Chondrocyte (in vitro differentiated cells): ENCODE measurements at regions not wholly inside any gene's neighbourhood (a gene's known extent, or its start where the extent isn't known, plus 50 kb on each side); places are given as distances from the start of the nearest gene placed in this dataset.

ENCODE experiments used
- DNase-seq: peaks from one replicate; pipeline ENCODE4 v3.0.0; 2021; ENCODE audit warnings: mixed read lengths, low spot score
- H3K27ac Mint-ChIP-seq: one replicate; pipeline ENCODE4 v1.8.0; 2021; ENCODE audit warnings: mild to moderate bottlenecking, moderate library complexity, mixed read lengths; ENCODE audit not compliant: unreplicated experiment
- H3K27me3 Mint-ChIP-seq: 2 replicates; pipeline ENCODE4 v1.8.0; 2021; ENCODE audit warnings: low read depth, mixed read lengths
- H3K36me3 Mint-ChIP-seq: 2 replicates; pipeline ENCODE4 v1.8.0; 2021; ENCODE audit warnings: low read depth, mixed read lengths
- H3K4me1 Mint-ChIP-seq: 2 replicates; pipeline ENCODE4 v1.8.0; 2021; ENCODE audit warnings: low read depth, mild to moderate bottlenecking, mixed read lengths
- H3K4me3 Mint-ChIP-seq: one replicate; pipeline ENCODE4 v1.8.0; 2021; ENCODE audit warnings: mild to moderate bottlenecking, moderate library complexity, mixed read lengths; ENCODE audit not compliant: unreplicated experiment
- H3K9me3 Mint-ChIP-seq: 2 replicates; pipeline ENCODE4 v1.8.0; 2021; ENCODE audit warnings: low read depth, mixed read lengths
- TF ChIP-seq, protein P1 (sequence below): fragments of 200-600 bp; sonication (generic); IDR thresholded peaks from 2 replicates; pipeline ENCODE4 v1.5.0; 2021; ENCODE audit warnings: antibody characterized with exemption, mild to moderate bottlenecking, moderate library complexity

DNA sequence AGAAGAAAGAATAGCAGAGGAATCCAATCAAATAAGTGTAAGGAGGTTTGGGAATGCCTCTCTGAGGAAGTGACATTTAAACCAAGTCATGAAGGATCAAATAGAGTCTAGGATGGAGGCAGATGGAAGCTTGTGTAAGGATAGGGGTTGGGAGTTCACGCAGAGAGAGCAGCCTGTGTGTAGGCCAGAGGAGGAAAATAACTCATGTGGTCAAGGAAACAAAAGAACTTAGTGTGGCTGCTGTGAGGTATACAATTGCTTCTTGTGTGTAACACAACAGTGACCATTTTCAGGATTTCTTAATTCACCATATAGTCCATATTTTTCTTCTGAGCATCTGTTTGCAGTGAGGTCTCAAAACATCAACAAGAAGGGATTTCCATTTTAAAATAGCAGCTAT is 77.6 kb upstream of the PACRGL start:
- Mint-ChIP-seq H3K4me3 (no peak overlapping the region), H3K27me3 (no peaks in the 10 kb centered on the region), H3K27ac (no peak overlapping the region), H3K4me1 (peaks cover 15% of the 10 kb centered on the region), H3K36me3 (peaks cover 3% of the 10 kb centered on the region), H3K9me3 (no peaks in the 10 kb centered on the region)
- TF ChIP-seq, protein P1, sequence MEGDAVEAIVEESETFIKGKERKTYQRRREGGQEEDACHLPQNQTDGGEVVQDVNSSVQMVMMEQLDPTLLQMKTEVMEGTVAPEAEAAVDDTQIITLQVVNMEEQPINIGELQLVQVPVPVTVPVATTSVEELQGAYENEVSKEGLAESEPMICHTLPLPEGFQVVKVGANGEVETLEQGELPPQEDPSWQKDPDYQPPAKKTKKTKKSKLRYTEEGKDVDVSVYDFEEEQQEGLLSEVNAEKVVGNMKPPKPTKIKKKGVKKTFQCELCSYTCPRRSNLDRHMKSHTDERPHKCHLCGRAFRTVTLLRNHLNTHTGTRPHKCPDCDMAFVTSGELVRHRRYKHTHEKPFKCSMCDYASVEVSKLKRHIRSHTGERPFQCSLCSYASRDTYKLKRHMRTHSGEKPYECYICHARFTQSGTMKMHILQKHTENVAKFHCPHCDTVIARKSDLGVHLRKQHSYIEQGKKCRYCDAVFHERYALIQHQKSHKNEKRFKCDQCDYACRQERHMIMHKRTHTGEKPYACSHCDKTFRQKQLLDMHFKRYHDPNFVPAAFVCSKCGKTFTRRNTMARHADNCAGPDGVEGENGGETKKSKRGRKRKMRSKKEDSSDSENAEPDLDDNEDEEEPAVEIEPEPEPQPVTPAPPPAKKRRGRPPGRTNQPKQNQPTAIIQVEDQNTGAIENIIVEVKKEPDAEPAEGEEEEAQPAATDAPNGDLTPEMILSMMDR: no peak
- DNase-seq: no peak

DNA sequence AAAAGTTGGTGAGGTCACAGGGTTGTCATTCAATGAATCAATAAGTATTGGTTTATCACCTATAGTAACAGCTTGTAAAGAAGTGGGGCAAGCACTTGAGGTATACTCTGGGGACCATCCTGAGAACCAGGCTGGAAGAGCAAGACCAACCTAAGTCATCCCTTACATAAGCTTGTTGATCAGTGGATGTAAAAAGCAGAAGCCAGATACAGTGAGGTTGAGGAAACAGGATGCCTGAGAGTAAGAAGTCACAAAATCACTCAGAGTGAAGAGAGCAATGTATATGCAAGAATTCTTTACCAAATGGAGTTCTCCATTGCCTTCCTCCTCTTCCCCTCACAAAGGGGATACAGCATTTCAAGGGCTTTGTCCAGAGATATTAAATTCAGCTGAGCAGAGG is 76.3 kb upstream of the PACRGL start:
- Mint-ChIP-seq H3K36me3 (no peaks in the 10 kb centered on the region), H3K9me3 (no peaks in the 10 kb centered on the region), H3K27ac (no peak overlapping the region), H3K4me1 (peaks cover 15% of the 10 kb centered on the region), H3K27me3 (no peaks in the 10 kb centered on the region), H3K4me3 (no peak overlapping the region)
- no peak for DNase-seq
- TF ChIP-seq, protein P1: no peak

DNA sequence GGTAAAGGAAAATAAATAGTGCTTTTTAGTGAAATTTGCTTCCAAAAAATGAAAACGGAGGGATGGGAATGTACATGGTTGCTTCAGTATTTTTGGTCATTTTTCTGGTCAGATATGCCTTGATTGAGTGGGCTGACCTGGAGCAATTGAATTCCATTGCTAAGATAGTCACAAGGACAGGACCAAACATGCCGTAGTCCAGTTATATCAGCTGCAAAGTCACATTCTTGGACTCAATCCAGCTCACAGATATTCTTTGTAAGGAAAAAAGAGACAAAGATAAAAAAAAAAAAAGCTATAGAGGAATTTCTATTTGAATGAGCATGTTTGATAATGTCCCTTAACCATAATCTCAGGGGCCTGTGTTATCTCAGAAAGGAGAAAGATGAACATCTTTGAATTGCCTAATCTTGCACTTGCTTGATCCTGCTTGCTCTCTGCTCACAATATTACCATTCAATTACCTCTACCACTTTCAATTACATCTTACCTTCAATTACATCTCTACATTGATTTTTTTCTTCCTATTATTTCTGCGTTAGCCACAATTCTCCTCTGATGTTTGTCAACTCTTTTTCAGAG is 75.4 kb upstream of the PACRGL start:
- no peak overlapping the region for H3K27ac Mint-ChIP-seq
- H3K9me3 Mint-ChIP-seq: no peaks in the 10 kb centered on the region

DNA sequence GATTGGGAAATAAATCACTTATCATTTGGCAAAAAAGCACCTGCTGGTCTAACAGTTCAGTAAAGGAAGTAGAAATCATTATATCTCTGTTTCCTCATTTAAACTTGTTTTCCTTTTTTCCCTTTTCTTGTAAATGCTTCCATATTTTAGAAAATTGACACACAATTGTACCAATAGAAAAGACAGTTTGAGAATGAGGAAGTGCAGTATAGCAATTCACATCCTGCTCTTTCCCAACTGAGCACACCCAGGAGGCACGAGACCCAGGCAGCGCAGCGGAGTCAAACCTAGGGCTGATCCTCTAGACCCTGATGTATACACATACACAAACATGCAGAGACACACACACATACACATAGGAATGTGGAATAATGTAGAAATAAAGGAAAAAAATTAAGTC is 74.8 kb upstream of the PACRGL start:
- Mint-ChIP-seq H3K4me1 (peaks cover 15% of the 10 kb centered on the region), H3K36me3 (no peaks in the 10 kb centered on the region), H3K9me3 (no peaks in the 10 kb centered on the region), H3K27me3 (no peaks in the 10 kb centered on the region), H3K27ac (no peak overlapping the region), H3K4me3 (no peak overlapping the region)
- TF ChIP-seq, protein P1: no peak
- no peak for DNase-seq

More for the DNA sequence above, 75.4 kb upstream of the PACRGL start:
- peaks cover 15% of the 10 kb centered on the region for H3K4me1 Mint-ChIP-seq
- no peaks in the 10 kb centered on the region for H3K27me3 Mint-ChIP-seq
- H3K4me3 Mint-ChIP-seq: no peak overlapping the region
- TF ChIP-seq, protein P1: no peak
- H3K36me3 Mint-ChIP-seq: no peaks in the 10 kb centered on the region
- no peak for DNase-seq

DNA sequence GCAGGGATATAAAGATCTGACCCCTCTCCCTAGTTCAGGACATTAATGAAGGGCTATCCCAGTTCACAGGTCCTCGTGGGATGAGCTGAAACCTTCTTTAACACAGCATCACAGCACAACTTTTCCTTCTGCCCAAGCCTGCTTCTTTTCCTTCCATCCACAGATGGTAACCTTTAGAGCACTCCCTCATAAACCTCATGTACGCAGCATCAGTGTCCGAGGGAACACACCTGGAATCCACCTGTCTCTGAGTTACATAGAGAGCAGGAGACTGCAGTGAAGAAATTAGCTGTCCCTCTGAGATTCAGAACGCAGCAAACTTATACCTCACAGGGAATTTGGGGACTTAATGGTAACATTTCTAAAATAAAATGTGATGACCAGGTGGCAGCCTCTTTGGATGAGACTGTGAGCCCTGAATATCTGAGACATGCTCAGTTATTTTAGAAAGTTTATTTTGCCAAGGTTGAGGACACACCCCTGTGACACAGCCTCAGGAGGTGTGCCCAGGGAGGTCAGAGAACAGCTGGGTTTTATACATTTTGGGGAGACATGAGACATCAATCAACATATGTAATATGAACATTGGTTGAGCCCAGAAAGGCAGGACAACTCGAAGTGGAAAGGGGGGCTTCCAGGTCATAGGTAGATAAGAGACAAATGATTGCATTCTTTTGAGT is 73.8 kb upstream of the PACRGL start:
- Mint-ChIP-seq H3K27me3 (no peaks in the 10 kb centered on the region), H3K27ac (no peak overlapping the region), H3K4me1 (peaks cover 13% of the 10 kb centered on the region), H3K9me3 (no peaks in the 10 kb centered on the region), H3K36me3 (no peaks in the 10 kb centered on the region), H3K4me3 (no peak overlapping the region)
- TF ChIP-seq, protein P1: no peak
- no peak for DNase-seq
